HCT116 (cell line): ENCODE measurements at regions not wholly inside any gene's neighbourhood (a gene's known extent, or its start where the extent isn't known, plus 50 kb on each side); places are given as distances from the start of the nearest gene placed in this dataset.

Experiments used
- CEBPB ChIP-seq: IDR thresholded peaks from 2 replicates; pipeline ENCODE4 v1.6.1; 2012; ENCODE audit warnings: low read depth
- CTCF ChIP-seq, 3 experiments: fragments of 200-600 bp in 1 of 3; sonication (generic) in 1 of 3; IDR thresholded peaks in 2 of 3; conservative IDR thresholded peaks in 1 of 3; 2 replicates each; pipeline ENCODE4 v1.5.1; 2012 to 2017; ENCODE audit warnings: low read depth in 2 of 3, low read length in 2 of 3, antibody characterized with exemption in 1 of 3, borderline replicate concordance in 1 of 3, control low read depth in 1 of 3, mild to moderate bottlenecking in 1 of 3, mixed read lengths in 1 of 3, mixed run types in 1 of 3, moderate library complexity in 1 of 3; ENCODE audit not compliant: insufficient read depth in 1 of 3
- EZH2 ChIP-seq: fragments of 200-600 bp; sonication (generic); IDR thresholded peaks from 2 replicates; pipeline ENCODE4 v1.6.1; 2017; ENCODE audit warnings: antibody characterized with exemption, mixed run types
- POLR2A ChIP-seq: IDR thresholded peaks from 2 replicates; pipeline ENCODE4 v1.7.0; 2011; ENCODE audit warnings: borderline replicate concordance; ENCODE audit not compliant: insufficient read depth, insufficient read length; ENCODE audit errors: extremely low read depth
- RAD21 ChIP-seq: IDR thresholded peaks from 2 replicates; pipeline ENCODE4 v1.6.1; 2012; ENCODE audit warnings: low read depth, mild to moderate bottlenecking
- YY1 ChIP-seq: IDR thresholded peaks from 2 replicates; pipeline ENCODE4 v1.6.1; 2011; ENCODE audit warnings: low read length, low read depth, moderate library complexity, mild to moderate bottlenecking; ENCODE audit not compliant: insufficient replicate concordance; ENCODE audit errors: extremely low read depth
- ZNF274 ChIP-seq: fragments of 200-500 bp; sonication (Bioruptor generic); IDR thresholded peaks from 2 replicates; pipeline ENCODE4 v1.6.1; 2014; ENCODE audit warnings: mild to moderate bottlenecking, low read depth, low read length, inconsistent platforms

DNA sequence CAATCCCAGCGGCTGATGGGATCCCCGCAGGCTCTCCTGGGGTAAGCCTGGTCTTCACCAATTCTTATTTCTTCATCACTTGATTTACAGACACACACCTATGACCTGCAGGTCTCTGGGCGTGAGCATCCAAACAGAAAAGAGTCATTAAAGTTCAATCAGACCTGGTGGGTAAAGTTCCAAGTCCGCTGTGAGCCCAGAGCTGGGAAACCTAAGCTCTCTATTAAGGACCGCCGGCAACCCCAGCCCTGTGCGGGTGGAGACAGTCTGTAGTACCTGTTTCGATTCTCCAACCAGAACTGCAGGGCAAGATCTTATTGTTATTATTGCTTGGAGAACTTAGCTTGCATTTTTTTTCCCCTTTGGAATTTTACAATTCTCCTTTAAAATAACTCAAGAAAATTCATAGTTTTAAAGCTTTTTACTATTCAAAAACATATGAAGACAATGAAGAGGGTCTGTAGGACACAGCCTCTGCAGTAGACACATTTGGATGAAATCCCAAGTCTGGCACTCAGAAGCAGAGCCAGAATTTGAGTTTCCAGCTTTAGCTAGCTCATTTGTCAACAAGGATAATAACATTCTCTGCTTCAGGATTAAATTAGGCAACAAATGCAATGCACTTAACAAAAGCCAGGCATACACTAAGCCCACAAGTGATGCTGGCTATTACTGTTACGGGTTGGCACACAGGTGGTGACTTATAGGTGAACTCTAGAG is 376.4 kb downstream of the INSIG2 start:
- TF ChIP-seq CTCF (IDR thresholded peaks at IDR 0.05 in 2 of 3, conservative IDR thresholded peaks at IDR 0.05 in 1 of 3; ENCODE audit: borderline replicate concordance in 1 of 3, insufficient read depth in 1 of 3, low read depth in 2 of 3, low read length in 2 of 3) (no peak), YY1 (no peak), POLR2A (no peak), EZH2 (no peak), RAD21 (no peak), ZNF274 (no peak), CEBPB (no peak)
